Keratinocyte (primary cell): ENCODE measurements at regions not wholly inside any gene's neighbourhood (a gene's known extent, or its start where the extent isn't known, plus 50 kb on each side); places are given as distances from the start of the nearest gene placed in this dataset.

Experiments used
- DNase-seq: peaks from one replicate; pipeline ENCODE4 v3.0.0-alpha.2; 2011; ENCODE audit warnings: low read depth, missing footprints, low spot score
- FAIRE-seq: peaks from 2 replicates; lab custom pipeline; 2011; peaks lifted over from hg19 to GRCh38; lab: Jason Lieb, UNC
- H2AFZ ChIP-seq: 2 replicates; pipeline ENCODE4 v1.6.0; 2012; ENCODE audit warnings: low read length, control low read depth, inconsistent platforms; ENCODE audit not compliant: control insufficient read depth
- H3K27ac ChIP-seq: 2 replicates; pipeline ENCODE4 v1.5.1; 2011; ENCODE audit warnings: low read length; ENCODE audit not compliant: control insufficient read depth, insufficient read depth
- H3K27me3 ChIP-seq: 3 replicates; pipeline ENCODE4 v1.6.0; 2011; ENCODE audit warnings: low read length; ENCODE audit not compliant: control insufficient read depth, insufficient read depth; ENCODE audit errors: extremely low read depth
- H3K36me3 ChIP-seq, 2 experiments: 2 replicates in 1 of 2; 3 replicates in 1 of 2; pipeline ENCODE4 v1.5.1; 2011; ENCODE audit warnings: low read length in 2 of 2, mild to moderate bottlenecking in 1 of 2; ENCODE audit not compliant: control insufficient read depth in 2 of 2, insufficient read depth in 2 of 2; ENCODE audit errors: extremely low read depth in 1 of 2
- H3K4me1 ChIP-seq: 3 replicates; pipeline ENCODE4 v1.5.1; 2011; ENCODE audit warnings: low read length; ENCODE audit not compliant: control insufficient read depth, insufficient read depth; ENCODE audit errors: extremely low read depth
- H3K4me2 ChIP-seq: 3 replicates; pipeline ENCODE4 v1.6.0; 2011; ENCODE audit warnings: low read depth, low read length; ENCODE audit not compliant: control insufficient read depth, insufficient read depth; ENCODE audit errors: extremely low read depth
- H3K4me3 ChIP-seq, 3 experiments: fragments of 200-600 bp in 1 of 3; sonication (generic) in 1 of 3; 2 replicates in 2 of 3; 3 replicates in 1 of 3; pipeline ENCODE4 v1.5.1; 2011 to 2016; ENCODE audit warnings: low read length in 3 of 3, mild to moderate bottlenecking in 3 of 3, control low read depth in 2 of 3, inconsistent platforms in 1 of 3, low read depth in 1 of 3, mixed read lengths in 1 of 3, mixed run types in 1 of 3, moderate library complexity in 1 of 3; ENCODE audit not compliant: control insufficient read depth in 2 of 3, insufficient read depth in 2 of 3; ENCODE audit errors: extremely low read depth in 1 of 3
- H3K79me2 ChIP-seq: 2 replicates; pipeline ENCODE4 v1.6.0; 2012; ENCODE audit warnings: low read length; ENCODE audit not compliant: control insufficient read depth, insufficient read depth
- H3K9ac ChIP-seq: 3 replicates; pipeline ENCODE4 v1.6.0; 2011; ENCODE audit warnings: low read length; ENCODE audit not compliant: control insufficient read depth, insufficient read depth; ENCODE audit errors: extremely low read depth
- H3K9me1 ChIP-seq: 3 replicates; pipeline ENCODE4 v1.6.0; 2011; ENCODE audit warnings: low read length; ENCODE audit not compliant: control insufficient read depth, insufficient read depth; ENCODE audit errors: extremely low read depth
- H3K9me3 ChIP-seq: 2 replicates; pipeline ENCODE4 v1.5.1; 2012; ENCODE audit warnings: low read depth, low read length; ENCODE audit not compliant: control insufficient read depth
- H4K20me1 ChIP-seq: 3 replicates; pipeline ENCODE4 v1.6.0; 2011; ENCODE audit warnings: low read length; ENCODE audit not compliant: control insufficient read depth, insufficient read depth; ENCODE audit errors: extremely low read depth
- CTCF ChIP-seq, 3 experiments: IDR thresholded peaks in 1 of 3; conservative IDR thresholded peaks in 1 of 3; optimal IDR thresholded peaks in 1 of 3; 2 replicates in 2 of 3; 3 replicates in 1 of 3; pipeline versions ENCODE3 to v1.5.1; 2011; ENCODE audit warnings: low read length in 3 of 3, mild to moderate bottlenecking in 3 of 3, moderate library complexity in 2 of 3, control low read depth in 1 of 3, inconsistent platforms in 1 of 3; ENCODE audit not compliant: insufficient read depth in 2 of 3; ENCODE audit errors: extremely low read depth in 1 of 3
- EZH2 ChIP-seq: IDR thresholded peaks from one replicate; pipeline ENCODE4 v1.6.1; 2012; ENCODE audit warnings: inconsistent platforms, mild to moderate bottlenecking, low read length, moderate library complexity
- dilution Hi-C: fragments of 300-500 bp; cut with MboI; formaldehyde crosslinking; loops from one replicate; pipeline ENCODE4 v1.7.0; 2020; ENCODE audit warnings: low sequenced_read_pairs; ENCODE audit not compliant: extremely low pct_ligation_motif_present

GRCh38 chr1:87739704-87740103, 411.0 kb downstream of the LMO4 start:
- no peak overlapping the region for H3K9ac ChIP-seq
- no peaks in the 10 kb centered on the region for H3K9me1 ChIP-seq
- no peak overlapping the region for H3K27ac ChIP-seq
- no peaks in the 10 kb centered on the region for H3K9me3 ChIP-seq
- no peak overlapping the region for H3K4me3 ChIP-seq
- no peak overlapping the region for H2AFZ ChIP-seq
- FAIRE-seq (no peak), DNase-seq (no peak)
- no peaks in the 10 kb centered on the region for H3K4me1 ChIP-seq
- H3K27me3 ChIP-seq = no peaks in the 10 kb centered on the region
- H3K36me3 ChIP-seq = no peaks in the 10 kb centered on the region
- H3K79me2 ChIP-seq = no peaks in the 10 kb centered on the region
- H3K4me2 ChIP-seq = no peak overlapping the region
- H4K20me1 ChIP-seq = no peaks in the 10 kb centered on the region
- no peak for TF ChIP-seq EZH2
- no peak for TF ChIP-seq CTCF (optimal IDR thresholded peaks at IDR 0.05 in 1 of 3, IDR thresholded peaks at IDR 0.05 in 1 of 3, conservative IDR thresholded peaks at IDR 0.05 in 1 of 3; ENCODE audit: extremely low read depth in 1 of 3, insufficient read depth in 2 of 3, low read length in 3 of 3)
- dilution Hi-C loops = no loop called here

- no peak overlapping the region for H3K4me2 ChIP-seq
- no peak overlapping the region for H2AFZ ChIP-seq
- no peak for TF ChIP-seq CTCF (optimal IDR thresholded peaks at IDR 0.05 in 1 of 3, IDR thresholded peaks at IDR 0.05 in 1 of 3, conservative IDR thresholded peaks at IDR 0.05 in 1 of 3; ENCODE audit: extremely low read depth in 1 of 3, insufficient read depth in 2 of 3, low read length in 3 of 3)
- no peak for TF ChIP-seq EZH2
- no peak overlapping the region for H3K9ac ChIP-seq
- dilution Hi-C loops = no loop called here
- H3K36me3 ChIP-seq = no peaks in the 10 kb centered on the region
- H3K4me3 ChIP-seq = no peak overlapping the region
- no peaks in the 10 kb centered on the region for H3K79me2 ChIP-seq
- no peak for FAIRE-seq
- DNase-seq = no peak
- no peaks in the 10 kb centered on the region for H3K4me1 ChIP-seq
- H3K27ac ChIP-seq = no peak overlapping the region
- H3K27me3 ChIP-seq = no peaks in the 10 kb centered on the region
- H3K9me3 ChIP-seq = no peaks in the 10 kb centered on the region
- no peaks in the 10 kb centered on the region for H4K20me1 ChIP-seq
- no peaks in the 10 kb centered on the region for H3K9me1 ChIP-seq
Measured at GRCh38 chr1:87743256-87743655, 414.6 kb downstream of the LMO4 start.
